HG03342 (cell line): ENCODE measurements at regions not wholly inside any gene's neighbourhood (a gene's known extent, or its start where the extent isn't known, plus 50 kb on each side); places are given as distances from the start of the nearest gene placed in this dataset.
"Not testable (repeated sequence)": the region's sequence is repeated elsewhere in the genome, so short reads cannot be mapped to it uniquely, and the experiment has no call there.

Experiments used
- ATAC-seq: cut with Tn5 transposase; IDR thresholded peaks from one replicate; pipeline ENCODE4 v1.9.1; 2021; ENCODE audit warnings: mild to moderate bottlenecking, moderate library complexity; ENCODE audit not compliant: unreplicated experiment

DNA sequence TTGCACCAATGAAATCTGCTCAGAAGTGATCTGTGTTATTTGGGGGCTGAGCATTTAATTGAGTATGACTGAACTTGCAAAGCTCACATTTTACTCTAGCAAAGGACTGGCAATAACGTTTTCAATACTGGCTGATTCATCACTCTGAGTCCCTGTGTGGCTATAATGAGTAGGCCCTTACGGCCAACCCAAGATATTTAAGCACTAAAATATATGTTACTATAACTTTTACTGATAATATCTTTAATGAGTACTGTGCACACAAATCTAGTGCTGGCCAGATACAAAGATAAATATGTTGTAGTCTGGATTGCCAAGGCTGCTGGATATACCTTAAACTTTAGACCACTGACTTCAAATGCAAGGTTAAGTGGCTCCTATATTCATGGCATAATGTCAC lies 436.4 kb upstream of the KCNMB2 start:
- no peak for ATAC-seq

GRCh38 chr3:178100908-178101307 lies 435.3 kb upstream of the KCNMB2 start:
- no peak for ATAC-seq

GRCh38 chr3:178103140-178103539 lies 433.1 kb upstream of the KCNMB2 start:
- no peak for ATAC-seq

DNA sequence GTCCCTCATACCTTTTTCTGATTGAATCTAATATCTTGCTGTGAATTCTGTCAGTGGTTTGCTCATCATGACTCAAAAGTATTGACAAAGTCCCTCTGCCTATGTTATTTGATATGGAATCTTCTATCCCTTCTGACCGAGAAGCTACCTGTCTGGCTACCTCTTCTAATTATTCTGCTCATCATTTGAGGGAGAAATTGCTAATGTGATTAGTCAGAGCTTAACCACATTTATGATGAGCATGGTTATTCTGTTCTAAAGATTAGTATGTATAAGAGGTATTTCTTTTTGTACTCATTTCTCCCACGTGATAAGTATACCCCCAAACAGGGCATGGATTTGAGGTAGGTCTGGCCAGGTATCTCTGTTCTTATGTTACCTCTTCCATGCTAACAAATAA lies 428.4 kb upstream of the KCNMB2 start:
- no peak for ATAC-seq

- no peak for ATAC-seq
Observed at GRCh38 chr3:178109691-178110090, 426.5 kb upstream of the KCNMB2 start.

GRCh38 chr3:178112134-178112533 lies 424.1 kb upstream of the KCNMB2 start:
- no peak for ATAC-seq

- not testable (repeated sequence) for ATAC-seq
Observed at GRCh38 chr3:178112552-178112951, 423.7 kb upstream of the KCNMB2 start.

DNA sequence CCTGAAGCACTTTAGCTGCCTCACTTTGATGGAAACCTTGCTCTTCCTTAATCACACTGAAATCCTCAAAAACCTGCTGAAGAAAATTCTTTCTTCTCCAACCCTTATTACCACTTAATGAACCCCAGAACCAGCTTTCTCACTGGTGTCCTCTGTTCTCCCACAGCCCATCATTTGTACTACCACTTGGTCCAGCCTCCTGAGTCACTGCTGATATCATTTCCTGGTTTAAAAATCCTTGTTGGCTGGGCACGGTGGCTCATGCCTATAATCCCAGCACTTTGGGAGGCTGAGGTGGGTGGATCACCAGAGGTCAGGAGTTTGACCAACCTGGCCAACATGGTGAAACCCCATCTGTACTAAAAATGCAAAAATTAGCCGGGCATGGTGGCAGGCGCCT lies 418.6 kb upstream of the KCNMB2 start:
- no peak for ATAC-seq

- ATAC-seq = not testable (repeated sequence)
Observed at GRCh38 chr3:178119608-178120295, 416.5 kb upstream of the KCNMB2 start.

DNA sequence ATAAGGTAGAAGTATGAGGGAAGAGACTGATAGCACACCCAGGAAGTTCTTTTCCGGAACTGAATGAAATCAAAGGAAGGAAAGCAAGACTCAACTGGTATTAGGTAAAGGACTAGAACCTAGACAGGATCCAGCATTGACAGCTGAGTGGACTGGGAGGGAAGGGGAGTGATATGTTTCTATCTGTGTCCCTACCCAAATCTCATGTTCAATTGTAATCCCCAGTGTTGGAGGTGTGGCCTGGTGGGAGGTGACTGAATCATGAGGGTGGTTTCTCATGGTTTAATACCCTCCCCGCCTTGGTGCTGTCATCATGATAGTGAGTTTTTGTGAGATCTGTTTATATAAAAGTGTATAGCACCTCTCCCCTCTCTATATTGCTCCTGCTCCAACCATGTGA lies 415.9 kb upstream of the KCNMB2 start:
- ATAC-seq = no peak

GRCh38 chr3:178126686-178127085 lies 409.6 kb upstream of the KCNMB2 start:
- no peak for ATAC-seq

- no peak for ATAC-seq
Observed at GRCh38 chr3:178127221-178127620, 409.0 kb upstream of the KCNMB2 start.

DNA sequence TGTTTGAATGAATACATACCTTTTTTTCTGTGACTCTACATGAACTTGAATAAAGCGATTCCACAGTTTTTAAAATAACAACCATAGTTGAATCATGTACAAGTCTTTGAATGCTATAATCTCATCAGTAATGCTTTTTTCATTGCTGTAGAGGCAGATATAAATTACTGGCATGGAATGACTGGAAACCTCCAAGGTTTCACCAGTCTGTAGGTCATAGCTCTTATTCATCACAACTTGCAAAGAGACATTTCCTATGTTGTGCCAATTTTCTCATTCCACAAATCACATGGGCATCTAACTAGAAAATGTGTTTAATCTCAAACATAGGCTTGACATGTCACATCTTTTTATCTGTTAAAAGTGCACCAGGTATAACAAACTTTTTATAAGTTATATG lies 407.1 kb upstream of the KCNMB2 start:
- no peak for ATAC-seq

- no peak for ATAC-seq
Observed at GRCh38 chr3:178131801-178132200, 404.4 kb upstream of the KCNMB2 start.

GRCh38 chr3:178137206-178137605 lies 399.0 kb upstream of the KCNMB2 start:
- ATAC-seq = no peak

DNA sequence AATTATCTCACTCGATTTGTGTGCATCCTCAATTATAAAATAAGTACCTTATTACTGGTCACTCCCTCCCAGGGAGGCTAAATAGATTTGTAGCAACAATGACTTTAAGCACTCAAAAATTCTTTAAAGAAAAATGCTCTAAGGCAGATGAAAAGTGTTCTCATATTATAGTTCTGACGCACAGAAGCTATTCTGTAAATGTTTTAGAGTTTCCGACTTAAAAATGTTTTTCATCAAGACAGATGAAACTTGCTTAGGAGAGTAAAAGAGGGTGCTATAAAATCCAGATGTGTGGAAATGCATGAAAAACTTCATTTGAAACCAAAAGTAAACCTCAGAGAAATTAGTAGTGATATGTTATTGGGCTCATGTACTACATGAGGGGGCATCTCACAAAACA lies 398.4 kb upstream of the KCNMB2 start:
- no peak for ATAC-seq

GRCh38 chr3:178139116-178139515 lies 397.1 kb upstream of the KCNMB2 start:
- ATAC-seq = no peak

DNA sequence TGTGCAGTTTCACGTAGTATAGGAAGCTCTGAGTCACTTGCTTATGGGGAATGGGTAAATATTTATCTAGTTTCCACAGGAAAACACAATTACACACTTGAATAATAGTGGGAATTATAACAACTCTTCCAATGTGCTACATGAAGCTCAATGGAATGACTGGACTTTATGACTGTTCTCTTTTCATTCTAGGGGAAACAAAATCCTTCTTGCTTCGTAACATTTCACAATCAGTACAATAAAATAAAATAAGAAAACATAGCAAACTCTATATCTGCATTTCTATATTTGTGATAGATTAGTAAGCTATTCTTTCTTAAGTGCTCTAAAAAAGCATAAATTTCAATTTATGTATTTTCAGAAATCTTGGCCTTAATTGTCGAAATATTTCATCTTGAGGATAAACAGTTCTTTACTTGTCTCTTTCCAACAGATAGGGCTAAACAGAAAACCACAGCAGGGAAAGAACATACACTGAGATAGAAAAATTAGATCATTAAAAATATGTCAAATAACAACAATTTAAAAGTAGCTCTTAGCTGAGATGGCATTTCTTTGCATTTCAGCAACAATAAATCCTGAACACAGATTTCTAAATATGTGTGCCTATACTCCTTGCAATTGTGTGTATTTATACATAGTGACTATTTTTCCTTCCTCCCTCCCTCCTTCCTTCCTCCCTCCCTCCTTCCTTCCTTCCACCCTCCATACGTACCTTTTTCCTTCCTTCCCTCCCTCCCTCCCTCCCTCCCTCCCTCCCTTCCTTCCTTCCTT lies 395.5 kb upstream of the KCNMB2 start:
- ATAC-seq = no peak

DNA sequence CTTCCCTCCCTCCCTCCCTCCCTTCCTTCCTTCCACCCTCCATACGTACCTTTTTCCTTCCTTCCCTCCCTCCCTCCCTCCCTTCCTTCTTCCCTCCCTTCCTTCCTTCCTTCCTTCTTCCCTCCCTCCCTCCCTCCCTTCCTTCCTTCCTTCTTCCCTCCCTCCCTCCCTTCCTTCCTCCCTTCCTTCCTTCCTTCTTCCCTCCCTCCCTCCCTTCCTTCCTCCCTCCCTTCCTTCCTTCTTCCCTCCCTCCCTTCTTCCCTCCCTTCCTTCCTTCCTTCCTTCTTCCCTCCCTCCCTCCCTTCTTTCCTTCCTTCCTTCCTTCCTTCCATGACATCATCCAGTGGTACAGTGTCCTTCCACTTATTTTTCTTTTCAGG lies 394.9 kb upstream of the KCNMB2 start:
- ATAC-seq = not testable (repeated sequence)

DNA sequence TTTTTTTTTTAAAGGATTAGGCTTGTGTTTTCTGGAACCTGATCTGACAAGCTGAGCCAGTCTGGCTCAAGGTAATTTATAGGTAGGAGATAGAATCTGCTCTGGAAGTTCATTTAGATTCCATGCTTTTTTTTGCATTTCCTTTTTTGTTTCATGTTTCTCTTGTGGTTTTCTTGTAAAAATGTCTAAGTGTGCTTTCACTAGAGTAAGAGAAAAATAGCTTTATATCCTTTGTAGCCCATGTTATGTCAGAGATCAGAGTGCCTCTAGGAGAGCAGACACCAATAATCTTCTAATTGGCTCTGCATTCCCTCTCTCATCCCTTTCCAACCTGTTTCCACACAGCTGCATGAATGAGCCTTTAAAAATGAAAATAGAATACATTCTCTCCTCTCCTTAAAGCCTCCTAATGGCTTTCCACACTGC lies 389.8 kb upstream of the KCNMB2 start:
- ATAC-seq = no peak

- ATAC-seq = no peak
Observed at GRCh38 chr3:178147001-178147400, 389.2 kb upstream of the KCNMB2 start.

DNA sequence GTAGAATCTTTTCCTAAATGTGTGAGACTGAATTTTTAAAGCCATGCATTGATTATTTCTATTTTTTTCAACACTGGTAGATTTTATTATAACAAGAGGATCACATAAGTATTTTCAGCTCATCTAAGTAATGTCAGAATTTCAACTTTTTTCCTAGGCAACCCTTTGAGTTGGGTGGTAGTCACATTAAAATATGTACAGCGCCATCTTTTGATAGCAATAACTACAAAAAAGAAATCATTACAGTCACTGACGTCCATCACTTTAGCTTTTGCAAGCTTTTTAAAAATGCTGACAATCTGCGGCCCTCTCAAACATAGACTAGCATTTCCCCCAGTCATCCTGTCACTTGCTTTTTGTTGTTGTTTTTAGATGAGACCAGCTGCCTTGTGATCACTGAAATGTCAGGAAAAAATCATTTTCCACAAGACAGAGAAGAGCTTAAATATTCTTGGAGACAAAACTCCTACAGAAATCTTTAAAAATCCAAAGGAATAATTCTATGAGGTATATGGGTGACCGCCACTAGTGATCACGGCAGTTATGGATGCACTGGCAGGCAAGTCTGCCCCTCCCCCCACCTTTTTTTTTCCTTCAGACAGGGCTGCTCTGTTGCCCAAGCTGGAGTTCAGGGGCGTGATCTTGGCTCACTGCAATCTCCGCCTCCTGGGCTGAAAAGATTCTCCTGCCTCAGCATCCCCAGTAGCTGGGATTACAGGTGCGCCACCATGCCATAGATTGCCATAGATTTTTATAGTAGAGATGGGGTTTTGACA lies 384.0 kb upstream of the KCNMB2 start:
- no peak for ATAC-seq
